ENCODE measurements at regions not wholly inside any gene's neighbourhood (a gene's known extent, or its start where the extent isn't known, plus 50 kb on each side); places are given as distances from the start of the nearest gene placed in this dataset.
"Not testable (repeated sequence)": the region's sequence is repeated elsewhere in the genome, so short reads cannot be mapped to it uniquely, and the experiment has no call there.

GRCh38 chr4:72704925-72705640, 136.1 kb upstream of the ADAMTS3 start:
- not testable (repeated sequence) for TF ChIP-seq POLR2A, CTCF (IDR thresholded peaks at IDR 0.05)
